H1 (cell line): ENCODE measurements at regions not wholly inside any gene's neighbourhood (a gene's known extent, or its start where the extent isn't known, plus 50 kb on each side); places are given as distances from the start of the nearest gene placed in this dataset.

Experiments used
- CTCF ChIA-PET: fragments of 300-600 bp; sonication (Branson Sonifier 250); formaldehyde crosslinking; loops from one replicate; lab custom pipeline; 2021; ENCODE audit not compliant: partially characterized antibody; lab: Charles Lee
- POLR2A ChIA-PET: fragments of 300-600 bp; sonication (Branson Sonifier 250); formaldehyde crosslinking; loops from one replicate; lab custom pipeline; 2021; ENCODE audit warnings: inconsistent platforms; ENCODE audit not compliant: partially characterized antibody; lab: Charles Lee
- DNase-seq, 2 experiments: peaks; one replicate each; pipeline versions ENCODE4 v3.0.0 to v3.0.0-alpha.2; 2010 to 2022; ENCODE audit warnings: low spot score in 2 of 2, low read depth in 1 of 2, mixed read lengths in 1 of 2
- FAIRE-seq: peaks from 2 replicates; lab custom pipeline; 2011; peaks lifted over from hg19 to GRCh38; lab: Jason Lieb, UNC
- H2AFZ ChIP-seq: 2 replicates; pipeline ENCODE4 v1.8.1; 2012; ENCODE audit warnings: low read length, inconsistent platforms
- H2AK5ac ChIP-seq: 2 replicates; pipeline ENCODE4 v1.6.1; 2013; ENCODE audit warnings: low read depth, low read length
- H2BK120ac ChIP-seq: replicated peaks from 2 replicates; pipeline ENCODE3; 2013; ENCODE audit warnings: low read depth, low read length, inconsistent platforms
- H2BK12ac ChIP-seq: 2 replicates; pipeline ENCODE4 v1.6.1; 2013; ENCODE audit warnings: low read depth, low read length
- H2BK15ac ChIP-seq: 2 replicates; pipeline ENCODE4 v1.6.1; 2013; ENCODE audit warnings: low read length
- H2BK20ac ChIP-seq: 2 replicates; pipeline ENCODE4 v1.6.1; 2013; ENCODE audit warnings: low read length
- H2BK5ac ChIP-seq: 2 replicates; pipeline ENCODE4 v1.6.1; 2013; ENCODE audit warnings: low read depth, low read length
- H3K14ac ChIP-seq: 2 replicates; pipeline ENCODE4 v1.6.1; 2013; ENCODE audit warnings: inconsistent platforms; ENCODE audit not compliant: insufficient read length
- H3K18ac ChIP-seq: 2 replicates; pipeline ENCODE4 v1.6.1; 2013; ENCODE audit warnings: low read length; ENCODE audit errors: extremely low read depth
- H3K23ac ChIP-seq: 2 replicates; pipeline ENCODE4 v1.6.1; 2013; ENCODE audit warnings: inconsistent platforms; ENCODE audit not compliant: insufficient read length
- H3K23me2 ChIP-seq: 2 replicates; pipeline ENCODE4 v1.6.1; 2013; ENCODE audit warnings: low read depth, low read length
- H3K27ac ChIP-seq: 2 replicates; pipeline ENCODE4 v1.6.1; 2011; ENCODE audit warnings: low read depth, low read length, inconsistent platforms
- H3K27me3 ChIP-seq, 4 experiments: replicated peaks in 1 of 4; 1 replicate in 1 of 4; 2 replicates in 3 of 4; pipeline versions ENCODE4 v1.6.1 to v1.8.1; 2011 to 2013; ENCODE audit warnings: low read length in 3 of 4, mild to moderate bottlenecking in 3 of 4, inconsistent platforms in 2 of 4, mixed read lengths in 2 of 4, moderate library complexity in 1 of 4; ENCODE audit not compliant: control insufficient read depth in 3 of 4, insufficient read depth in 3 of 4; ENCODE audit errors: extremely low read depth in 1 of 4
- H3K36me3 ChIP-seq, 4 experiments: 2 replicates each; pipeline versions ENCODE4 v1.6.1 to v1.8.1; 2011 to 2013; ENCODE audit warnings: mild to moderate bottlenecking in 4 of 4, low read length in 3 of 4, moderate library complexity in 2 of 4, control low read depth in 1 of 4, inconsistent platforms in 1 of 4; ENCODE audit not compliant: insufficient read depth in 4 of 4, control insufficient read depth in 2 of 4
- H3K4ac ChIP-seq: replicated peaks from 2 replicates; pipeline ENCODE3; 2013; ENCODE audit warnings: low read length, low read depth, mixed read lengths, inconsistent platforms; ENCODE audit not compliant: insufficient read length
- H3K4me1 ChIP-seq, 4 experiments: replicated peaks in 1 of 4; 1 replicate in 1 of 4; 2 replicates in 3 of 4; pipeline versions ENCODE4 v1.6.1 to v1.8.1; 2011 to 2013; ENCODE audit warnings: low read length in 3 of 4, inconsistent platforms in 2 of 4, mixed read lengths in 1 of 4; ENCODE audit not compliant: insufficient read depth in 4 of 4, control insufficient read depth in 3 of 4
- H3K4me2 ChIP-seq, 2 experiments: 2 replicates each; pipeline versions ENCODE4 v1.6.1 to v1.8.1; 2011 to 2013; ENCODE audit warnings: low read depth in 2 of 2, low read length in 2 of 2, control low read depth in 1 of 2, inconsistent platforms in 1 of 2, mild to moderate bottlenecking in 1 of 2; ENCODE audit not compliant: insufficient read depth in 1 of 2
- H3K4me3 ChIP-seq, 4 experiments: fragments of 200-600, 300-600 bp in 1 of 4; sonication (generic), shearing (Covaris generic), sonication (Bioruptor Twin) in 1 of 4; 2 replicates each; pipeline versions ENCODE4 v1.5.1 to v1.8.1; 2011 to 2016; ENCODE audit warnings: low read length in 4 of 4, low read depth in 3 of 4, control low read depth in 2 of 4, inconsistent platforms in 2 of 4, mild to moderate bottlenecking in 2 of 4, mixed read lengths in 1 of 4, moderate library complexity in 1 of 4; ENCODE audit not compliant: insufficient read depth in 2 of 4; ENCODE audit errors: extremely low read depth in 1 of 4
- H3K56ac ChIP-seq: replicated peaks from 2 replicates; pipeline ENCODE3; 2013; ENCODE audit warnings: low read depth, mild to moderate bottlenecking, mixed read lengths, low read length, inconsistent platforms; ENCODE audit not compliant: insufficient read length
- H3K79me1 ChIP-seq: 2 replicates; pipeline ENCODE4 v1.6.1; 2013; ENCODE audit warnings: low read depth, low read length, control low read depth
- H3K79me2 ChIP-seq, 2 experiments: 2 replicates each; pipeline versions ENCODE4 v1.6.1 to v1.8.1; 2012 to 2013; ENCODE audit warnings: low read length in 2 of 2, mild to moderate bottlenecking in 2 of 2, inconsistent platforms in 1 of 2; ENCODE audit not compliant: insufficient read depth in 2 of 2, control insufficient read depth in 1 of 2
- H3K9ac ChIP-seq, 4 experiments: replicated peaks in 1 of 4; 1 replicate in 1 of 4; 2 replicates in 3 of 4; pipeline versions ENCODE4 v1.6.1 to v1.8.1; 2011 to 2013; ENCODE audit warnings: low read depth in 3 of 4, low read length in 3 of 4, control low read depth in 2 of 4, mild to moderate bottlenecking in 2 of 4, moderate library complexity in 2 of 4, inconsistent platforms in 1 of 4; ENCODE audit errors: extremely low read depth in 1 of 4
- H3K9me3 ChIP-seq, 2 experiments: 2 replicates each; pipeline versions ENCODE4 v1.6.1 to v1.8.1; 2012 to 2013; ENCODE audit warnings: mild to moderate bottlenecking in 2 of 2, moderate library complexity in 2 of 2, control low read depth in 1 of 2, inconsistent platforms in 1 of 2, low read depth in 1 of 2, low read length in 1 of 2, mixed read lengths in 1 of 2; ENCODE audit not compliant: insufficient read depth in 2 of 2
- H4K20me1 ChIP-seq, 2 experiments: replicated peaks in 1 of 2; 2 replicates each; pipeline versions ENCODE3 to v1.8.1; 2011 to 2013; ENCODE audit warnings: inconsistent platforms in 2 of 2, low read length in 2 of 2, mild to moderate bottlenecking in 1 of 2; ENCODE audit not compliant: insufficient read depth in 2 of 2, control insufficient read depth in 1 of 2
- H4K5ac ChIP-seq: 2 replicates; pipeline ENCODE4 v1.6.1; 2013; ENCODE audit warnings: low read length, low read depth, mixed read lengths, inconsistent platforms; ENCODE audit not compliant: insufficient read length
- H4K8ac ChIP-seq: 2 replicates; pipeline ENCODE4 v1.8.0; 2013; ENCODE audit warnings: mild to moderate bottlenecking, moderate library complexity, low read length, inconsistent platforms; ENCODE audit not compliant: insufficient read depth; ENCODE audit errors: extremely low read depth
- H4K91ac ChIP-seq: replicated peaks from 2 replicates; pipeline ENCODE3; 2013; ENCODE audit warnings: low read length, mixed read lengths, inconsistent platforms; ENCODE audit not compliant: insufficient read length
- ASH2L ChIP-seq: fragments of 200-600, 300-600 bp; sonication (generic); IDR thresholded peaks from one replicate; pipeline ENCODE4 v1.7.1; 2017; ENCODE audit warnings: low read length
- CBX5 ChIP-seq: fragments of 300-800, 300-1000 bp; sonication (generic); IDR thresholded peaks from 2 replicates; pipeline ENCODE4 v1.7.1; 2016; ENCODE audit warnings: antibody characterized with exemption, low read length, low read depth
- KDM4A ChIP-seq: IDR thresholded peaks from one replicate; pipeline ENCODE4 v1.7.1; 2012; ENCODE audit warnings: low read depth, mild to moderate bottlenecking, moderate library complexity, low read length, inconsistent platforms; ENCODE audit not compliant: severe bottlenecking
- KDM5A ChIP-seq: fragments of 200-600 bp; IDR thresholded peaks from 2 replicates; pipeline ENCODE4 v1.7.1; 2012; ENCODE audit warnings: mild to moderate bottlenecking, low read length, inconsistent platforms, mixed read lengths
- POLR2A ChIP-seq, 2 experiments: IDR thresholded peaks; 1 replicate in 1 of 2; 2 replicates in 1 of 2; pipeline ENCODE4 v1.6.1; 2011; ENCODE audit warnings: low read depth in 2 of 2, low read length in 2 of 2, mild to moderate bottlenecking in 2 of 2; ENCODE audit errors: control extremely low read depth in 1 of 2
- POU5F1 ChIP-seq: IDR thresholded peaks from 2 replicates; pipeline ENCODE4 v1.6.1; 2011; ENCODE audit warnings: low read depth, mild to moderate bottlenecking, low read length, moderate library complexity
- SIRT6 ChIP-seq: IDR thresholded peaks from one replicate; pipeline ENCODE4 v1.7.1; 2012; ENCODE audit warnings: low read length, inconsistent platforms
- SP4 ChIP-seq: IDR thresholded peaks from 2 replicates; pipeline ENCODE4 v1.6.1; 2012; ENCODE audit warnings: low read length, inconsistent platforms
- TEAD4 ChIP-seq: IDR thresholded peaks from 2 replicates; pipeline ENCODE4 v1.6.1; 2012; ENCODE audit warnings: low read depth, low read length, inconsistent platforms, mixed read lengths
- WGBS, 2 experiments: shearing (Covaris generic) in 1 of 2; methylation state at CpG; one replicate each; pipeline versions ENCODE4 v1.1.6 to v1.1.7; 2013 to 2015; ENCODE audit warnings: low lambda C conversion rate in 2 of 2, mixed read lengths in 2 of 2, inconsistent platforms in 1 of 2, low coverage in 1 of 2, missing lambda C conversion rate in 1 of 2; ENCODE audit not compliant: insufficient replicate concordance in 2 of 2, insufficient coverage in 1 of 2, insufficient read length in 1 of 2; ENCODE audit errors: extremely low coverage in 1 of 2, missing lambda C conversion rate in 1 of 2; 5-methylcytosine and 5-hydroxymethylcytosine counted together

GRCh38 chr12:70178038-70178437, 65.2 kb upstream of the CNOT2 start:
- no peak overlapping the region for H2BK20ac ChIP-seq
- no peak overlapping the region for H2AK5ac ChIP-seq
- no peaks in the 10 kb centered on the region for H4K20me1 ChIP-seq
- H2BK15ac ChIP-seq: no peak overlapping the region
- H3K36me3 ChIP-seq: no peaks in the 10 kb centered on the region
- H3K9me3 ChIP-seq: peaks cover 0 to 7% of the 10 kb centered on the region in 2 experiments; a peak in 1 of 4 replicates
- no peak overlapping the region for H2BK5ac ChIP-seq
- no peaks in the 10 kb centered on the region for H3K27me3 ChIP-seq
- 95% methylated on average over 1 of the region's 1 CpG; no CpG with 5 or more reads in 1 of the 2 experiments for WGBS, 2 experiments
- no peak overlapping the region for H3K14ac ChIP-seq
- DNase-seq: no peak
- no peak overlapping the region for H2BK120ac ChIP-seq
- no peak overlapping the region for H3K4me3 ChIP-seq
- H2BK12ac ChIP-seq: no peak overlapping the region
- no peak overlapping the region for H4K5ac ChIP-seq
- 0 out of 7 replicates have a peak, but pooled peaks cover 0 to 2% (median 0%) of the 10 kb centered on the region in 4 experiments for H3K4me1 ChIP-seq
- no peaks in the 10 kb centered on the region for H3K23me2 ChIP-seq
- H3K27ac ChIP-seq: no peak overlapping the region
- H3K79me2 ChIP-seq: no peaks in the 10 kb centered on the region
- H4K91ac ChIP-seq: no peak overlapping the region
- H3K56ac ChIP-seq: no peak overlapping the region
- no peak overlapping the region for H3K4me2 ChIP-seq
- POLR2A ChIA-PET: no interaction called here
- FAIRE-seq: no peak
- no peak for TF ChIP-seq POLR2A (IDR thresholded peaks at IDR 0.05; ENCODE audit: control extremely low read depth in 1 of 2, low read depth in 2 of 2, low read length in 2 of 2)
- no peak for TF ChIP-seq SP4
- no peak for TF ChIP-seq KDM4A
- TF ChIP-seq POU5F1: no peak
- no peak for TF ChIP-seq SIRT6
- TF ChIP-seq ASH2L: no peak
- TF ChIP-seq KDM5A: no peak
- TF ChIP-seq TEAD4: no peak
- no peak for TF ChIP-seq CBX5
- TF ChIP-seq, all 59 proteins: peak for 0
- Histone ChIP-seq H3K4ac (no peak overlapping the region), H4K8ac (no peak overlapping the region), H3K79me1 (no peaks in the 10 kb centered on the region), H3K18ac (no peak overlapping the region), H2AFZ (no peak overlapping the region), H3K23ac (no peak overlapping the region), H3K9ac (no peak overlapping the region)
- CTCF ChIA-PET: no interaction called here
